CMK (cell line): ENCODE measurements at regions not wholly inside any gene's neighbourhood (a gene's known extent, or its start where the extent isn't known, plus 50 kb on each side); places are given as distances from the start of the nearest gene placed in this dataset.
"Not testable (repeated sequence)": the region's sequence is repeated elsewhere in the genome, so short reads cannot be mapped to it uniquely, and the experiment has no call there.

Experiments
- DNase-seq: peaks from one replicate; pipeline ENCODE4 v3.0.0-alpha.2; 2010; ENCODE audit warnings: low read depth

DNA sequence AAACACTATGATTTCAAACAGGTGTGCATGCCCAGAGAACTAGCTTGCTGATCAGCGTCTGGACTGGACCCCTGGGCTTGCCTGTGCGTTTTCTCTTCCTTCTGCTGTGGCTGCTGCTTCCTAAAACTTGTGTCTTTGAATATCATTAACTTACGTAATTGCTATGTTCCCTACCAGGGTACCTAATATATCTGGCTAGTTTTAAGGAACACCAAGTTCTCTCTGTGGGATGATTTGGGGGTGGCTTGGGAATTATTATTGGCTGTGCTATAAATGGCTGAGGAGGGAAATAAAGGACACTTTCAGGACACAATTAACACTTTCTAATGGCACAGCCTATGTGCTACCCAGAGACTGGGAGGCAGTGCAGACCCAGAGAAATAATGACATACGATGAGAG lies 606.0 kb upstream of the RBFOX1 start:
- DNase-seq = no peak

DNA sequence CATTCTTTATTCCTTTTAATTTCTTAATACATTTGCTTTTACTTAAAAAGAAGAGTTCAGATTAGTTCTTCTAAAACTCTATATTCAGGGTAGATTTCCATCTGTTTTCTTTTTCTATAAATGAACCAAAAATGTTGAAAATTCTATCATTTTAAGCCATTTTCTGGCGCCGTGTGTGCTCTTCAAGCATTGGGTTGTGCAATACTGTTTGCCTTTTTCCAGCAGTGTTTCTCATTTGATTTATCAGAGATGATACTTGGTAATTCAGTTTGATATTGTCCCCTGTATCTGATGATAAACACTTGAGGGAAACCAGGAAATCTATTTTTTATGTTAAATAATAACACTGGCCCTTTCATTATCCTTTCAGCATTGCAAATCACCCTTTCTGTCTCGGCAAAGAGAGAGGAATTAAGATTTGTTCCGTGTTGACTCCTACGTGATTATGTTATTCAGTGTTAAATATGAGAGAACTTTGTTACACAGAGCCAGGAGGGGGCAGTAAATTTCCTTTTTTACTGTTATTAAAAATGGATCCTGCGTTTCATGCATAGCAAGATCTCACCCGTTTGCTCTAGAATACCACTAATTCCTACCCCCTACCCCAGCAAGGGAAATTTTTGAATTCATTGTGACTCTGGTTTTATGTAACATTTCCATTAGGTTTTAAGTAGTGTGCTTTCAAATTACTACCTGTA lies 606.9 kb upstream of the RBFOX1 start:
- DNase-seq = no peak

DNA sequence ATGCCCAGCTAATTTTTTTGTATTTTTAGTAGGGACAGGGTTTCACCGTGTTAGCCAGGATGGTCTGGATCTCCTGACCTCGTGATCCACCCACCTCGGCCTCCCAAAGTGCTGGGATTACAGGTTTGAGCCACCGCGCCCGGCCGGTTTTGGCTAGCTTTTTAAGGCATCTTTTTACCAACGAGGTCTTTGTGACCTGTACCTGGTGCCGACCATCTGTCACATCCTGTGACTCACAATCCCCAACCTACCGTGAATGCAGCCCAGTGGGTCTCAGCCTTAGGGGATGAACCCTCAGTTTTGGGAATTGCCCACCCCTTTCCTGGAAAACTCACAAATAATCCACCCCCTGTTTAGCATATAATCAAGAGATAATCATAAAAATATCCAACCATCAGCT lies 607.4 kb upstream of the RBFOX1 start:
- DNase-seq = not testable (repeated sequence)

DNA sequence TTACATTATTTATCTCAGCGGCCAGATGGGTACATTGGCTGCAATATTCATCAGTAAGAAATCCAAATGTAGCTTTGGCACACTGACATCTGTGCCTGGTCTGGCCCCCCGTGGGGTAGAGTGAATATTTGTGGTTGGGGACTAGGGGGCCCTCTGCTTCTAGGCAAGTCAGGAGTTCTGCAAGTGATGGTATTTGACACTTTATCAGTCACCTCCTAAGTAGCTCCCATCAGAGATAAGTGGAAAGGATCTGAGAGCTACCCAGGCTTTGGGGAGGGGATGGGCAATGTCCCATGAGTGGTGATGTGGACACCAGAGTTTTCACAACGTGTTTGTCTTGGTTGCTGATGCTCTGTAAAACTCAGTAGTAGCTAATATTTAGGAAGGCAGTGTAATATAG lies 609.9 kb upstream of the RBFOX1 start:
- DNase-seq = no peak

DNA sequence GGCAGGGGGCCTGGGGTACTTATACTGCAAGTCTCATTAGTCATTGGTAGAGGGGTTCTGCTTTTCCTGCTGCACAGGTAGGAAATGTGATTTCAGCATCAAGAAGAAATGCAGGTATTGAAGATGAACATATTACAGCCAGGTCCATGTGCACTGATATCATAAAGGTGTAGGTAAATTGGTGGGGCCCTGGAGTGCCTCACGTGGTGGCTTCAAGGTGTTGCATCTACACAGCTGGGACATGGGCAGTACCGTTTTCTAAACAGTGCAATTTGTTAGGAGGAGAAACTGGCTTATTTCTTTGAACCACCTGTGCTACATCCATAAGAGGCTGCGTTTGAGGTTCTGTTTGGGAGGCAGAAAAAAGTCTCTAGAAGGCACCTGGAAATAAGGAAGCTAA lies 618.1 kb upstream of the RBFOX1 start:
- no peak for DNase-seq

DNA sequence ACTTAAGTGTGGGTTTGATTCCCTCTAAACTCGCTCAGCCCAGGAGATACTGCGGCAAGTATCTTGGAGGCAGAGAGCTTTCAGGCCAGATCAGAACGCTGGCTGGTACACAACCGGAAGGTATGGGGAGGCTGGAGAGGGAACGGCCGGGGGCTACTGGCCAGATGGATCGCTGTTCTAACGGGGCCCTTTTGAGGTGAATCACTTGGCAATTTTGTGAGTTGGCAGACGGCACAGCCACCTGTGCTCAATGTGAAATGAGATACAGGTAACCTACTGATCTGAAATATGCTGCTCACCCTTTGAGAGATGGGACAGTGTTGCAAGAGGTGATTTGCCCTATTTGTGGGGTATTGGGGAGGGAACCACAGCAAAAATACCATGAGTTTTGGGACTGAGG lies 622.9 kb upstream of the RBFOX1 start:
- DNase-seq = no peak

DNA sequence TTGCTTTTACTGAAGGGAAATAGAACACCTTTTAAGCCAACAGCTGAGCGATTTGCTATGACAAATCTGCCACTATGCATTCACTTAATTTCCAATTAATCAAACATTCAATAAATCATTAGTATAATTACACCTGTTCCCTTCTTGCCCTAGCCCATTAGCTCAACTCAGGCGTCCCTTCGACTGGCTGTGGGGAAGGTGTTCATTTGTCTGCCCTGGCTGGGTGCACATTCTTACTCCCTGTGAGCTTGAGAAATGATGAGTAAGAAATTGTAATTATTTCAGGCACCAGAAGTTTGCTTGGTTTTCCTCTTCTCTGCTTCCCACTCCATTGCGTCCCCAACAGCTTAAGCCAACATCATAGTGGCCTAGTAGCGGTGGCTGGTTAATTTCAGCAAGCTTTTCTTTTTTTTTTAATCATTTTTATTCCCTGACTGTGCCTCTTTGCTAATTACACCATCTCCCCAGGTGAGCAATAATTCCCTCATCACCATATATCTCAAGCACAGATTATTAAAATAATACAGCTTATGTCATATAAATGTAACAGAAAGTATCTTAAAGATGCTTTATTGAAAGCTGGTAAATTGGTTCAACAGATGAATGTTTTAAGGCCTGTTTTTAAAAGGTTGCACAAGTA lies 623.9 kb upstream of the RBFOX1 start:
- no peak for DNase-seq

DNA sequence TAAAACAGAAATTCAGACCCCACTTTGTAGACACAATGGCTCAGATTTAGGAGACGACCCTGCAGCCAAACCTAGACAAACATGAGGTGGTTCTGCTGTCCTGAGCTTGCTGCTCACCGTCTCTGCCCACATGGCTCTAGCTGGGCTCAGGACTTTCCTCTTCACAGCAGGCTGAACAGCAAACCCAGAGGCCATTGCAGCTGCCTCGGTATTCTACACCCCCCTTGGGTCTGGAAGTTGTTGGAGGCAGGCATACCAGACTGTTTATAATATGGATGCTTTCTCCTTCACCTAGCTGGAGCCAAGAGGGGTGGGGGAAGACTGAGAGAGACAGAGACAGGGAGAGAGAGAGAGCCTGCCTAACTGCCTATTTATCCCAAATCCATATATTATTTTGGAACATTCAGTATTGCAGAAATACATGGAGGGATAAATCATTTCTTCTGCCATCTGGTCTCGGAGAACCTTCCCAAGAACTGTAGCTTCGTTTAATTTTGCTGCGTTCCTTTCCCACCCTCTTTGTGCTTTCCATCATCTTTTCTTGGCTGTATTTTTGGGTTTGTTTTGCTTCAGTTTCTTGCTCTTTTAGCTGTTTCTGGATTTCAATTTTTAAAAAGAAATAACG lies 628.2 kb upstream of the RBFOX1 start:
- no peak for DNase-seq

DNA sequence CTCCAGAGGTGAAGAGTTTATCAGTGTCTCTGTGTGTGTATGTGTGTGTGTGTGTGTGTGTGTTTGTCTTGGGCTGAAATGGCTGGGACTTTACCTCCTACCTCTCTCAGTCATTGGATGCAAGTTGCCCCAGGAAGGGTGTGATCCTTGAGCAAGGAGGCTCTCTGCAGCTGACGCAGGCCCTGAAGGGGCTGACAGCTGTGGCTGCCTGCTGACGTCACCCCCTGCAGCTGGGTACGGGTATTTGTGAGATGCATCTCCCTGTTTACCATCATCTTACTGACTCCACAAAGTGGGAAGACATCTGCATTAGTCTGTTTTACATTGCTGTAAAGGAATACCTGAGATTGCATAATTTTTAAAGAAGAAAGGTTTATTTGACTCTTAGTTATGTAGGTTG lies 631.5 kb upstream of the RBFOX1 start:
- DNase-seq = no peak

DNA sequence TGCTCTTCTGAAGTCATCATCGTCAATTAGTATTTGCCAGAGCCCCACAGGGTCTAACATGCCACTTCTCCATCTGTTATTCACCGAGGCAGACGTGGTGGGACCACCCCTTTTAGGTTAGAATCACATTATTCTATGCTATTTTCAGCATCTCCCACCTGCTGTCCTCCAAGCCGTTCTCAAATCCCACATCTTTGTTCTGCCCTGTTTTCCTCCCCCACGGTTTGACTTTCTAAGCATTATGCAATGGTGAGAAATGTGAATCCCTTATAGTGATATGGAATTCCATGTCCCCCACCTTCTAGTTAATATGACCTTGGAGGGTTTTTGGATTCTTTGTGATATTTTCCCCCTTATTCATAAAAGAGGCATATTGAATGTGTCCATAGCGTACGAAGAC lies 634.1 kb upstream of the RBFOX1 start:
- DNase-seq = no peak

DNA sequence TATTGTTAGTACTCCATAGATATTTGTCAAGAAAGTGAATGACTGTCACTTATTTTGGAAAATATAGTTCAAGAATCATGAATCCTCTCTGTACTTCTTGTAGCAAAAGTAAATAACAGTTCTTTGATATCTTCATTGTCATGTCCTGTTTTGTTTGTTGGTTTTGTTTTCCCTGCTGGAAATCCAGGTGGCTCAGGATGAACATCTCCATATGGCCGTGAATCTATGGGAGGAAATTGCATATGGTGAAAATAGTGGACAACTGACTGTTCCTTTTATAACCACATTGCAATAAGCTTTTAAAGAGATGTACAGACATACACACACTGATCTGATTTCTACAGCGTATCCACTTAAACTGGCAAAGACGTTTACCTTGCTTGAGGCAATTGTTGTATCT lies 637.0 kb upstream of the RBFOX1 start:
- DNase-seq = no peak

DNA sequence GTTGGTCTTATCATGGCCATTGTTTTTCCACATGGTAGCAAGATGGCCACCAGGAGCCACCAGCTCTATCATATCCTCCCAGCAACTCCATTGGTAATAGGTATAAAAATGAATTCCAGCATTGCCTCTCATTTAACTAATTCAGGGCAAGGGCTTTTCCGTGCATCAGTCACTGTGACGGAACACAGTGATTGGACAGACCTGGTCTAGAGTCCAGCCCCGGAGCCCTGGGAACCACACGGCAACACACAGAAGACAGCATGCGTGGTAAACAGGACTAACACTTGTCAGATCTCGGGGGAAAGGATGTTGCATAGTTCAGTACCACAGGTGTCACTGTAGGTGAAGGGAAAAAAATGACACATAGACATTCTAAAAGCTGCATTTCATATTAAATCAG lies 638.0 kb upstream of the RBFOX1 start:
- no peak for DNase-seq

DNA sequence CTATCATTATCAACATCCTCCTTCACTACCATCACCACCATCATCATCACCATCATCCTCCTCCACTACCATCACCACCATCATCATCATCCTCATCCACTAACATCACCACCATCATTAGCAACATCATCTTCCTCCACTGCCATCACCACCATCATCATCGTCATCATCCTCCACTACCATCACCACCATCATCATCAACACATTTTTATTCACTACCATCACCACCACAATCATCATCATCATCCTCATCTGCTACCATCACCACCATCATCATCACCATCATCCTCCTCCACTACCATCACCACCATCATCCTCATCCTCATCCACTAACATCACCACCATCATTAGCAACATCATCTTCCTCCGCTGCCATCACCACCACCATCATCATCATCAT lies 639.2 kb upstream of the RBFOX1 start:
- not testable (repeated sequence) for DNase-seq

DNA sequence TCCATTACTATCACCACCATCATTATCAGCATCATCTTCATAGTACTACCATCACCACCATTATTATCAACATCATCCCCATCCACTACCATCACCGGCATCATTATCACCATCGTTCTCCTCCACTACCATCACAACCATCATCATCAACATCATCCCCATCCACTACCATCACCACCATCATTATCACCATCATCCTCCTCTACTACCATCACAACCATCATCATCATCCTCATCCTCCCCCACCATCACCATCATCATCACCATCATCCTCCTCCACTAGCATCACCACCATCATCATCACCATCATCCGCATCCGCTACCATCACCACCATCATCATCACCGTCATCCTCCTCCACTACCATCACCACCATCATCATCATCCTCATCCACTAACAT lies 639.8 kb upstream of the RBFOX1 start:
- DNase-seq = no peak

DNA sequence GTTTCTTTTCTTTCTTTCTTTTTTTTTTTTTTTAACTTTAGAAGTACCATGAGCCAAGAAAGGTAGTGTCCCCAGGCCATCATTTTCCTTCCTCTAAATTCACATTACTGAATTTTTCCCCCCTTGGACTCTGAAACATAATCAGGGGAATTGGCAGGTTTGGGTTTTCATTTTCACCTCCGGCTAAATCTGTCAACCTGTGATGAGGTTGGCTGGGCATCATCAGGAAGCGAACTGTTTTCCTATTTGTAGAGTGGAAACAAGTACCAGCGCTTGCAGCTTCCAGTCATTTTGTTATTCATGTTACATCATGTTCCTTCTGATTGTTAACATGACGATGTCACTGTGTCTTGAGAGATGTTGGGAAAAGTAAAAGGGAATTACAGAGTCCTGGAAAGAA lies 641.9 kb upstream of the RBFOX1 start:
- DNase-seq = no peak

DNA sequence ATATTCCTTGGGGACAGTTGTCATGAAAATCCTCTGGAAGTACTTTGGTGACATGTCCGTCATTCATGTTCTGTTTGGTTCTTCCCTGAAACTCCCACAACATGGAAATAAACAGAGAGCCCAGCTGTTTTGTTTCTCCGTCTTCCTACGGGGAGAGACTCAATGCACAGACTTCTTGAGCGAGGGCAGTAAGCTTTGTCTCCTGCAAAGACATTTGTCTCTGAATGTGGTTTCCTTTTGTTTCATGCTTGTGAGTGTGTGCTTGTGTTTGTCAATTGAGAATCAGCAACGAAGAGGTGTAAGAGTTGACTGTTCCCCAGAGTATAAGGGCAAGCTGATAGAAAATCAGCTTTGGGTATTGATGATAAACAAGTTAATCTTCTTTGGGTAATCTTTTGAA lies 643.0 kb upstream of the RBFOX1 start:
- DNase-seq = no peak

DNA sequence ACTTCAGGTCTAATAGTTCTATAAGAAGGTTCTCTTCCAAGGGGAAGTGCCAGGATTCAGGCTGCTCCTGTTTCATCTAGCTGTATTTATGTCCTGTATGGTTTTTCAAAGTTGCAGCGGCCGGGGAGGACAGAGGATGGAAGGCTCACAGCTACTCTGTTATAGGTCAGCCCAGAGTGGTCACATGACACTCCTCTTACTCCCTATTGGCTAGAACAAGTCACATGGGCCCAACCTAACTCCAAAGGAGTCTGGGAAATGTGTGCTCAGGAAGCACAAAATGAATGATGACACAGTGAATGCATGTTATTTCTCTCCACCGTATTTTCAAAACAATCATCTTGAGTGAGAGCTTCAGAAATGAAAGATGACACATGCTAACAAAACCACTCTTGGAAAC lies 645.1 kb upstream of the RBFOX1 start:
- no peak for DNase-seq

DNA sequence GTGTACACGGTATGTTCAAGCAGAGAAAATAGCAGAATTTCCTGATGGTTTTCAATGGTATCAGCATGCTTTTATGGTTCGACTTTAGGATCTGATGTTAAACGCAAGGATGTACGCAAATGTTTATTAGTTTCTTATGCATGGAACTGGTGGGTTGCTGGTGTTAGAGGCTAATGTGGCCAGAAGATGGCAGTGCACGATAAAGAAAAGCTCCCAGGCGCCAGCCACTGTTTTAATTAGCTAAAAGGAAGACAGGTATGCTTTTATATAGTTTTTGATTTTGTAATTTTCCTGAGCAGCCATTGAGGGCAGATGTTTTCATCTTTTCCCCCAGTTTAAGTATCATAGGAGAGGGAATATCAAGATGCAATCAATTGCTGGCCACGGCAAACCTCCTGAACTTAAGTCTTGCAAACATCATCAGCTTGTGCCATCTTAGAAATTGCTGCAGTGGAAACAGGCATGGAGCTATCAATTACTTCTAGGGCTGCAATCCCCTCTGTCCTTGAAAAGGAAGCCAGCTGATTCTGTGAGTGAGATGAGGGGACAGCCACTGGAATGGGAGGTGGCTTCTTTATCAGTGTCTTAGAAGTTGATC lies 648.5 kb upstream of the RBFOX1 start:
- no peak for DNase-seq

DNA sequence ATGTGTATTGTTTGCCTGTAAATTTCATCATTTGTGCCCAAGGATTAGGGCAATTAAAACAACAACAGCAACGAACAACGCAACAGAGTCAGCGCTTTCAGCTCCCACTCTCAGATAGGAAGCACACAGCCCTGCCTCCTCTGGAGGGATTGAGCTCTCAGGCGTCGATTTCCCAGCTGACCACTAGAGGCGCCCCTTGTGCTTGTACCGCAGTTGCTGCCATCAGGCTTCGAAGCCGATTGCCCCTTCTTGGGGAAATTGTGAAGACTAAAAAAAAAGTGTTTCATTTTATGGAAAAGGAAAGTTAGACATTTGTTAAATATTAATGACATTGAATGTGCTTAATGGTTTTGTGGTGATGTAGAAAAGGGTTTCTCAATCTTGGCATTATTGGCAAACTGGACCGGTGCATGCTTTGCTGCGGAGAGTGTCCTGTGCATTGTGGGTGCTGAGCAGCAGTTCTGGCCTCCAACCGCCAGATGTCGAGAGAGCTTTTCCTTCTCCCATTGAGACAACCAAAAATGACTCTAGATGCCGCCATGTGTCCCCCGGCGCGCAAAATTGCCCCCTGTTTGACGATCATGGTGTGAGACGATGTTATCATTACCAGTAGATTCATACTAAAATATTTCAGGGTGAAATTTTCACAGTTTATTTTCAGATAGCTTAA lies 650.4 kb upstream of the RBFOX1 start:
- peak; percentile 9 for DNase-seq

DNA sequence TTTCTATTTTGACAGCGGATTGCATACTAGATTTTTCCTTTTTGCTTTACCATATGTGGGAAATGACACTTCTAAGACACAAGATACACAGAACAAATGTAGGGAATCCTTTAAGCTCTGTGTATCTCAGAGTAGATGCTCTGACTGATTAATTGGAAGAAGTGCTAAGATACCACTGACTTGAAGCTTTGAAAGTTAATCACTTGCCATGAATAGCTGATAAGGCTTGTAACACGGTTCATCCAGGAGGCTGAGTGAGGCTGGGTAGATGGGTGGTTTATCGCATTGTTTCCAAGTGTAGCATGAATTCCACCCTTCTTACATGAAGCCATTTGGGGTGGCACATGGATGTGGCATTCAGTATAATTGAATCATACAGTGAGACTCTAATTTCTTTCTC lies 654.1 kb upstream of the RBFOX1 start:
- no peak for DNase-seq

DNA sequence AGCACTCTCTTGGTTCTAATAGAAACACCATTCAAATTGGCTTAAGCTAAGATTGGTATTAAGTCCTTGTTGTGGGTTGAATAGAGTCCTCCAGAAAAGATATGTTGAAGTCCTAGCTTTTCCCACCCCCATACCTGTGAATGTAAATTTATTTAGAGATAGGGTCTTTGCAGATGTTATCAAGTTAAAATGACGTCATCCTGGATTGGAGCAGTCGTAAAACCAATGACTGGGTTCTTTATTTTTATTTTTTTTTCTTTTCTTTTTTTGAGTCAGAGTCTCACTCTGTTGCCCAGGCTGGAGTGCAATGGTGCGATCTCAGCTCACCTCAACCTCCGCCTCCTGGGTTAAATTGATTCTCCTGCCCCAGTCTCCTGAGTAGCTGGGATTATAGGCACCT lies 658.6 kb upstream of the RBFOX1 start:
- DNase-seq = no peak

DNA sequence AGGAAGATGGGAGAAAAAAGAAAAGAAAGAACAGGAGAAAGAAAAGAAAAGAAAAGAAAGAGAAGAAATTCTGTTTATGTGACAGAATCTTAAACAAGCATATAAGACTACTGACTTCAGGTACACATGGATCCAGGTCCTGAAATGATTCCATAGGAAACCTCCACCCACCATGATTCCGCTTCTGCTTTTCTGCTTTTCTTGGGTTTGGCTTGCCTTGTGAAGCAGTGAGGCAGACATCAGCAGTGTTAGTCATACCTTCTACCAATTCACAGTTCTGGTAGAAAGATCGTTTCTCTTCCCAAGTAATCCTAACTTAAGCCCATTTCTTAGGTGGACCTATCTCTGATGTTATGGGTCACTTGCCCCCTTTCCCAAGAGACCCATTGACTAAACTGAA lies 660.1 kb upstream of the RBFOX1 start:
- DNase-seq = no peak

DNA sequence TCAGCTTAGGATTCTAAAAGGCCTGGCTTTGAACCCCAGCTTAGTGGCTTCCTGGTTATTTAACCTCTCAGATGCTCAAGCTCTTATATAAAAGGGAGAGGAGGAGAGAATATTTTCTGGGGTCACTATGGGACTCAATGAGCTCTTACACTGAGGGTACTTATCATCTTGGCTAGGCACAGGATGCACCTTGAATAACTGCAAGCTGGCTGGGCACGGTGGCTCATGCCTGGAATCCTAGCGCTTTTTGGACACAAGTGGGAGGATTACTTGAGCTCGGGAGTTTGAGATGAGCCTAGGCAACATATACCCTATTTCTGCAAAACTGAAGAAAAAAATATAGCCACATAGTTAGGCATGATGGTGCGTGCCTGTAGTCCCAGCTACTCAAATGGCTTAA lies 665.3 kb upstream of the RBFOX1 start:
- DNase-seq = no peak
